Activated CD8-positive, alpha-beta memory T cell treated with anti-CD3 and anti-CD28 coated beads for 1 hour (primary cell): ENCODE measurements at regions not wholly inside any gene's neighbourhood (a gene's known extent, or its start where the extent isn't known, plus 50 kb on each side); places are given as distances from the start of the nearest gene placed in this dataset.
"Not testable (repeated sequence)": the region's sequence is repeated elsewhere in the genome, so short reads cannot be mapped to it uniquely, and the experiment has no call there.

Experiments
- DNase-seq, 2 donors: peaks; one replicate each; pipeline ENCODE4 v3.0.0-alpha.2; 2020; ENCODE audit warnings: low read depth in 1 of 2; ENCODE audit errors: extremely low read depth in 1 of 2

DNA sequence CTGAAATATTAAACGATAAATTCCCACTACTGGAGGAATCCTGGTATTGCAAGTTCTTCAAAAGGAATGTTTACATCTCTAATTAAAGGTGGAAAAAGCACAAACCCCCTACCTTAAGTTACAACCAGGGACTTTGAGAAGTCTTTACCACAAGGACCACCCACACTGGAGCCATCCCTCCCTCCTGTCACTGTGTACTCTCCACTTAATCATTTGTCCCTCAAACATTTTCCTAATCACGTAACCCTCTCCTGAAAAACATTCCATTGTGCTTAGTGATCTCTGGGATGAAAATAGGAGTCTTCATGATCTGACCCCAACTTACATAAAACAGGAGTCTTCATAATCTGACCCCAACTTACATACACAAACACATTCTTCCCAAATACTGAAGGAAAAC is 85.7 kb downstream of the SUCLG1 start:
- DNase-seq: no peak

DNA sequence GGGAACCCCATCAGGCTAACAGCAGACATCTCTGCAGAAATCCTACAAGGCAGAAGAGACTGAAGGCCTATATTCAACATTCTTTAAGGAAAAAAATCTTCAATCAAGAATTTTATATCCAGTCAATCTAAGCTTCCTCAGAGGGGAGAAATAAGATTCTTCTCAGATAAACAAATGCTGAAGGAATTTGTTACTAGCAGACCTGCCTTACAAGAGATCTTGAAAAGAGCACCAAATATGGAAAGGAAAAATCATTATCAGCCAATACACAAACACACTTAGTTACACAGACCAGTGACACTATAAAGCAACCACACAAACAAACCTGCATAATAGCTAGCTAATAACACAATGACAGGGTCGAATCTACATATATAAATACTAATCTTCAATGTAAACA is 96.5 kb downstream of the SUCLG1 start:
- DNase-seq: no peak

DNA sequence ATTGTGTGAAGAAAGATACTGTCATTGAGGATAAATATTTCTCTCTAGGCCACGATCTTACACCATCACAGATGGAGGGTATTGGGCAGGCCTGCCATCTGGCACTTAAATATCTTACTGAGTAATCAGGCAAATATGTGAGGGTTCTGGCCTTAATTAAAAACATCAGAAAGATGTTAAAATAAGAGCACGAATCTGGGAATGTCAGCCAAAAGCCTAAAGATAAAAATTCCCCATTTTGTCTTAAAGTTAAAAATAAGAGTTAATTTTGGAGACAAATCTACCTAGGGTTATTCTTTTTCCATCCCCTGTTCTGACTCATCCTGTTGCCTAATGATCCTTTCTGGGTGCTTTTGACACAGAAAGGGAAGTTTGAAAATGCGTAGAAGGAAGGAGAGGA is 121.0 kb downstream of the SUCLG1 start:
- DNase-seq: no peak

DNA sequence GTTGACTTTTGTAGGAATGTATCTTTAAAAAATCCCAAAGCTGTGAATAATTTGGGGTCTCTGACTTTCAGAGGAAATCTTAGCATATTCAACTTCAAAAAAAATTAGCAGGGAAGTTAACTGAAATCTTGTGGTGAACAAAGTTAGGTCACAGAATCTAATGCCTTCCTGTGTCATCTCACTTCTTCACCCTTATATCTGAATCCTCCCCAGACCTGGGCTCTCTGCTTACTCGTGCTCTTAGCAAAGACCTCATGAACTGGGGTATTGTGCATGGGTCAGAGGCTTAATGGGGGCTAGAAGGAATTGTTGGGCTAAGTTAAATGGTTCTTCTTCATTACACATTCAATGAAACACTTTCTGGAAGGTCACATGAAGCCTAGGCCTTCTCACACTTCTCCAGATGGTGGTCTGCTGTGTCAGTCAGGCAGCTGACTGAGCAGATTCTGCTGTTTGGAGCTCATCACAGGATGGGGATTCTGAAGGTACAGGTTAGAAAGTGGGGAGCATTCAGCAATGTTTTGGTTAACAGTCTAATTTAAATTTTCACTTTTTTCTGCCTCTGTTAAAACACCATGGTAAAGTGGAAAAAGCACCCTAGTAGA is 131.3 kb downstream of the SUCLG1 start:
- DNase-seq: no peak

DNA sequence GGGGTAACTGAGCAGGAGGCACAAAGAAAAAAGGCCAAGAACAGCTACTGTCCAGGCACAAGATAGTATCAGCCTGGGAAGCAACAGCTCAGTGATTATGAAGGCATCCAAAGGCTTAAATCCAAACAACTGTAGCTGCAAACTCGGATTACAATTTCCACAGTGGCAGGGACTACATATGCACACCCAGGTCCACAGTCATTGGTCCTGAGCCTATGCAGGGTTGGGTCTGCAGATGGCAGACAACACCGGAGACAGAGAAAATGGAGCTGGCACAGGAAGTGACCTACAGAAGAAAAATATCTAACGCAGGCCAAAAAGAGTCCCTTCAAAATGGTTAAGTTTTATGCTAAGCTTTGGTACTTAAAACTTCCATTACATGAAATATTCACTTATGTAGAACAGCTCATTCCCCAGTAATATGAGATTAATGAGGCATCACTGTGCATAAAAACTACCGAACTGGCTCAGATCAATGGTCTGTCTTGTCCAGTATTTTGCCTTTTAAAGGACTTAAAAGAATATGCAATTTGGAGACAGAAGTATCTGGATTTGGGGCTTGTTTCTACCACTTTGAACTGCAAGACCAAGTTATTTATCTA is 132.1 kb downstream of the SUCLG1 start:
- DNase-seq: no peak

DNA sequence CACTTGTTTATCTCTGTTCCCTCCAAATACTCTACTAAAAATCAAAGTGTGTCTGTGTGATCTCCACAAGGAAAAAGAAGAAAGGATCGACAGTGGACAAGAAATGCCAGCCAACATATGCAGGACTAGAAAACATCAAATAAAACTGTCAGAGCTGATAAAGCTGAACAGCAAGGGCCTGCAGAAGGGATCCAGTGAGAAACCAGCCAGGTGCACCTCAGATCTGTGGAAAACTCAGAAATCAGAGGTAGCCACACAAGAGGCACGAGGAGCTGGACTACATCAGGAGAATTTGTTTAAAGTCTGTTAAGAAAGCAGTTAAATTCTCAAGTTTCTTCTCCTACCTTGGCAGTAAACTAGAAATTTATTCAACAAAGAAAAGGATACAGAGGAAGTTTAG is 135.2 kb downstream of the SUCLG1 start:
- no peak for DNase-seq

DNA sequence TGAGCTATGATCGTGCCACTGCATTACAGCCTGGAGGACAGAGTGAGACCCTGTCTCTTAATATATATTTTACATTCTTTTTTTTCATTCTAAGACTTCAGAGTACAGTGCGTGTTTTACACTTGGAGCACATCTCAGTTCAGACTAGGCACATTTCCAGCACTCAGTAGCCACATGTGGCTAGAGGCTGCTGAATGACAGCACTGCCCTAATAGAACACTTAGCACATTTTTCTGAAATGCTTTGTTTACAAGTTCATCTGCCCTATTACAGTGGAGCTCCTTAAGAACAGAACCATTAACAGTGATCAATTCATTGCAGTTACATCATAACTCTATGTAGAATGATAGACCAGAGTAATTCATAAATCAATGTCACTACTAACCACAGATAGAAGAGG is 138.1 kb downstream of the SUCLG1 start:
- DNase-seq: no peak

DNA sequence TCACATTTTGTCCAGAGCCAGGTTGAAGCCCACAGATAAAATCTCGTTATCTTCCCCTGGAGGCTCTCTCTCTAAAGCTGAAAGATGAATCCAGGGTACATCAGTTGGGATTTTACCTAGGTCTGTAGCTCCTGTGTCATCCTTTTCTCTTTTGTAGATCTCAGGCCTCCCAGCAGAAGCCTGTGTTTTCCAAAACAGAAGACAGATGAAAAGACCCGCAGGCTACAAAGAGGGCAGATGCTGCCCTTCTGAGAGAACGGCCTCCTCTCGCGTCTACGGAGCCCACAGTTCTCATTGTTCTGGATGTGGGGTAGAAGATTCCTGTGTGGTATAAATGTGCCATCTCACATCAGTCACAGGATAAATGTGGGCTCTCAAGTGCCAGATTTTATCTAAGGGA is 139.5 kb downstream of the SUCLG1 start:
- DNase-seq: no peak

DNA sequence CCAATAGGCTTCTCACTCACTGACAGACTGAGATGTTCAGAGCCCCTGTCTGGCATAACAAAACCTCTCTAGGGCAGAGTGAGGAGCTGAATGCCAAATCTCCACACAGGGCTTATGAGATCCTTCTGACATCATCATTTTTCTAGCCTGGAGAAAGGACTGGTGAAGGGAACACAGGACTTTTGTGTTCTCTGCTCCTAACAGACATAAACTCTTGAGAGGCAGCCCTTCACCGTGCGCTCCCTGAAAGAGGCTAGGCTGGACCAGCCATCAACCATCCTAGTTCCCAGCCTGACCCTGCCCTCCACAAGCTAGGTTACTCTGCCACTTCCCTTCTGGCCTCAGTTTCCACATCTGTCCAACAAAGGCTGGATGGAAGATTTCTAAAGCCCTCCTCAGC is 141.9 kb downstream of the SUCLG1 start:
- no peak for DNase-seq

DNA sequence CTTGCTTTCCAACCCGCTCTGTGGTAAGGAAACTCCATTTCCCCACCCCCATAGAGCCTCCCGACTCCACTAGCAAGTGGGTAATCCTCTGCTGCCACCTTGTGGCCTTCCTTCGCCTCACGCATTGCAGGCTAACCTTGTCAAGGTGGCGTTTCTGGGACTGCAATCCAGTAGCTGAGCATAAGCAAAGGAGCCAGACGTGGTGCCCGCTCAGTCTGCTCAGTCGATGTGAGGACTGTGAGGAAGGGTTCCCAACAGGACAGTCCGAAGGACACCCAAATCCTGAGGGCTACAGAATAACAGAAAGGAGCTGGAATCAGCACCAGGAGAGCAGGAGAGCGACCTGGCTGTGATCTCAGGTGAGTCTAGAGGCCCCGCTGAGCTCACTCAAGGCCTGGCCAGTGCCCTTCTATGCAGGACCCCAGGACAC is 144.2 kb downstream of the SUCLG1 start:
- DNase-seq: peak; percentile 26 to 50

DNA sequence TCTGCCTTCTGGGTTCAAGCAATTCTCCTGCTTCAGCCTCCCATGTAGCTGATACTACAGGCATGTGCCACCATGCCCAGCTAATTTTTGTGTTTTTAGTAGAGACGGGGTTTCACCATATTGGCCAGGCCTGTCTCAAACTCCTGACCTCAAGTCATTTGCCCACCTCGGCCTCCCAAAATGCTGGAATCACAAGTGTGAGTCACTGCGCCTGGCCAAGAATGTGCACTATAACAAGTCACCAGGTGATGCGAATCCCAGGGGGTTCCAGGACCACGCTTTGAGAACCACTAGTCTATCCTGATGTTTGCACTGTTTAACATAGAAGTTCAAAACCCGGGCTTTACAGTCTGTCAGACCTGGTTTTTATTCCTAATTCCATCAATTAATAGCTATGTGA is 144.8 kb downstream of the SUCLG1 start:
- no peak for DNase-seq

DNA sequence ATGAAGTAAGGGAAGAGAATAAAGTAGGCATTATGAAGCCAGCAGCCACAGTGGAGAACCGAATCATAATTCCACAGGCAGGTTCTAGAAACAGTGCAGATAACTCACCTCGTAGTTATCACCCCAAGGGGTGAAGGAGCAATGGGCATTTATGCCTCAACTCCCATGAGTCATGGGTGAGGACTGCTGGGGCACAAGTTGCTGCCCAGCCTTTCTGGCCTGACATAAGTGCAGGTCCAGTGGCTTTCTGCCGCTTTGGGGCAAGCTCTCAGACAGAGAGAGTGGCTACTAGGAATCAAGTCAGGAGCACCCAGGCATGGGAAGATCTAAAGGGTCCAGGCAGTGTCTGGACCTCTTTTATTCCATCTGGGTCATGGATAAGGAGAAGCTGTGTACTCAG is 149.8 kb downstream of the SUCLG1 start:
- DNase-seq: no peak

DNA sequence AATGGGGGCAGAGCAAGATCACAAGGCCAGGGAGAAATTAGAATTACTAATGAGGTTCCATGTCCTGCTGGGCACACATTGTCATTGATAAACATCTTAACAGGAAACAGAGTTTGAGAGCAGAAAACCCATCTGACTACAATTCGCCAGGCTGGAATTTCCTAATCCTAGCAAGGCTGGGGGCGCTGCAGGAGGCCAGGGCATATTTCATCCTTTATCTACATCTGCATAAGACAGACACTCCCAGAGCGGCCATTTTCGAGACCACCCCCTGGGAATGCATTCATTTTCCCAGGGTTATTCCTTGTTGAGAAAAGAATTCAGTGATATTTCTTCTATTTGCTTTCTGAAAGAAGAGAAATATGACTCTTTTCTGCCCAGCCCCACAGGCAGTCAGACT is 152.7 kb downstream of the SUCLG1 start:
- DNase-seq: no peak

DNA sequence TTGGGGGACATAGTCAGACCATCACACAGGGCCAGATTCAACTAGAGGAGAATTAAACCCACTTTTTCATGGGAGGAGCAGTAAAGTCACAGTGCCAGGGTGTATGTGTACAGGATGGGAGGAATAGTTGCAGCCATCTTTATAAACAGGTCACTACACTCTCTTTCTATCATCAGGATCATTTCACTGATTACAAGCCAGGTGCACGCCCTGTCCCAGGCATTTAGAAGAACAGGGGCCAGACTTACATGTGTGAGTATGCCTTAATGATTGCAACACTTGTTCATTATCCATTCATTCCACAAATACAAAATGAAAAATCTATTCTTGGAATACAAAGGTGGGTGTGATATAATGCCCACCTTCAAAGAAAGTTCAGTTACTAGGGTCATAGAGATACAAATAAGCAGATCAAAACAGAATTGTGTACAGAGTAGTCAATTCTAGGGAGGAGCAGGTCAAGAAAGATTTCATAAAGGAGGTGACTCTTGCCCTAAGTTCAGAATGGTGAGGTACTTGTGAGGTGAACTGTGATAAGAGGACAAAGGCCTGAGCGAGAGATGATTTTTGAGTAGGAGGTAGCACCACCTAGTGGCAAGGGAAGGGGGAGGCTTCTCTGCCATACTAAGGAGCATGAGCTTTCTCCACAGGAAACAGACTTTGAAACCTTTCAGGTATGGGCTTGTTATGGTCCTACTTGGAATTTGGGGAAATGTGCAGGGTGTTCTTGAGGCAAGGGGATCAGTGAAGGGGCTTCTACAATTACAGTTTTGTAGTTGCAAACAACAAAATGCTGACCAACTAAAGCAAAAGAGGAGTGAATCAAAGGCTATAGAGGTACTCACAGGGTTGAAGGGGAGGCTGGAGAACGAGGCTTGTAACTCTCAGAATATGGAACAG is 156.3 kb downstream of the SUCLG1 start:
- peak in 1 of 2 donors; percentile 8 for DNase-seq

DNA sequence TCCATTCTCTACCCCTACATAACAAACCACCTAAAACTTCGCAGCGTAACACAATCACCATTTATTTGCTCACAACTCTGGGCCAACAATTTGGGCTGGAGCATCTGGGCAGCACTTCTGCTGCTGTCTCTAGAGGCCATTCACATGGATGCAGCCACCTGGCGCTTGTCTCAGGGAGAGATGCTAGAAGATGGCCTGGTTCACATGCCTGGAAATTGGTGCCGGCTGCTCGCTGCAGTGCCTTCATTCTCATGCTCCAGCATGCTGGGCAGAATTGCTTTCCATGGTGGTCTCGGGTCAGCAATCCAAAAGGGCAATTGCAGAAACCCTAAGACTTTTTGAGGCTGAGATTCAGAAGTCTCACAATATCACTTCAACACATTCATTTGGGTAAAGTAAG is 157.4 kb downstream of the SUCLG1 start:
- no peak for DNase-seq

DNA sequence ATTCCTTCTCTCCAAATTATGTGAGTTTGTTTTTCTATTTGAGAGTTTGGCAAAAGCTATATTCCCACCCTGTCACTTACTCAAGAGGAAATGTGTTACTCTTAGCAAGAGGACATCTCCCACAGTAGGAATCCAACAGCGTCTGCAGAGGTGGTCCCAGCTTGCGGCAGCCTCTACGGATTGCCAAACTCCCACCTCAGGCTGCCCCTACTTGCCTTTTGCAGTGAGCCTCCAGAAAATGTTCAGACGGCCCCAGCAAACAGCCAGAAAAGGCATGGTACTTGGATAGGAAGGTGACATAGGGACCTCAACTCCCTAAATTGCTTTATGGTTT is 158.4 kb downstream of the SUCLG1 start:
- no peak for DNase-seq

DNA sequence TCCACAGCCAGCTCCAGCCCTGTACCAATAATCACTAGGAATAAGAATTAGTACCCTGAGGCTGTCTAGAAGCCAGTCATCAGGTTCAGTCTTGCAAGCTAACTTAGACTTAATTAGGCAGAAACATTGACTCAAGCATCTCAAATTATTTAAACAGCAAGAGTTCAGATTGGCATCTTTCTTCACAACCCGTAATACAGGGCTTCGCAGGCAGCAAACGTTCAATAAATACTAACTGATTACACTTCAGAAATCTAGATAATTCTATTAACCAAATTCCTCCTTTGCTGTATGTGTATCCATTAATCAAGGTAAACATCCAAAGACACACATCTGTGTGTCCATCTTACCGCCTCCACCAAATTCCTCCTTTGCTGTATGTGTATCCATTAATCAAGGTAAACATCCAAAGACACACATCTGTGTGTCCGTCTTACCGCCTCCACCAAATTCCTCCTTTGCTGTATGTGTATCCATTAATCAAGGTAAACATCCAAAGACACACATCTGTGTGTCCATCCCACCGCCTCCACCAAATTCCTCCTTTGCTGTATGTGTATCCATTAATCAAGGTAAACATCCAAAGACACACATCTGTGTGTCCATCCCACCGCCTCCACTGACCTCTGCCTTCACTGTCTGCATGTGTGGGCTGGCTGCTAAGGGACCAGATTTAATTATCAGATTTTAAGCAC is 158.9 kb downstream of the SUCLG1 start:
- not testable (repeated sequence) for DNase-seq

DNA sequence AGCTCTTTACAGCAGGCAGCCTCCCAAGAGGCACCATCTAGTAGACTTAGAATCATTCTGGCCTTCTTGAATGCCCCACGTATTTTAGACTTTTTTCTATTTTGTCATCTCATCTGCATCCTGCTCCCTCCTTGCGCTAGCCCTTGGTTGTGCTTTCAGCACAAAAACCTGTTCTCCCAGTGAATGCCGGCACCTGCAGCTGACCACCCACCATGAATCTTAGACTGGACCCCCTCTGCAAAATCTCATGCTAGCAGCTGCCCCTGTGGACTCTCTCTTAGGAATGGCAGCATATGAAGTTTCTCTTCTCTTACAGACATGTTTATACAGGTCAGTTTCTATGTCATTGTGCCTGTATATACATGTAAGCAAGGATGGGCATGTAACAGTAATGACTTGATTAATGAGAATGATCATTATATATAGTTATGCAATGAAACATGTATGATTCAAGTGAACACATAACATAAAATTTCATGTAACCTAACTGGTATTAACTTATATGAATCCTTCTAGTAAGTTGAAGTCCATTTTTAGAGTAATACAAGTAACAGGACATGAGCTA is 159.8 kb downstream of the SUCLG1 start:
- no peak for DNase-seq

DNA sequence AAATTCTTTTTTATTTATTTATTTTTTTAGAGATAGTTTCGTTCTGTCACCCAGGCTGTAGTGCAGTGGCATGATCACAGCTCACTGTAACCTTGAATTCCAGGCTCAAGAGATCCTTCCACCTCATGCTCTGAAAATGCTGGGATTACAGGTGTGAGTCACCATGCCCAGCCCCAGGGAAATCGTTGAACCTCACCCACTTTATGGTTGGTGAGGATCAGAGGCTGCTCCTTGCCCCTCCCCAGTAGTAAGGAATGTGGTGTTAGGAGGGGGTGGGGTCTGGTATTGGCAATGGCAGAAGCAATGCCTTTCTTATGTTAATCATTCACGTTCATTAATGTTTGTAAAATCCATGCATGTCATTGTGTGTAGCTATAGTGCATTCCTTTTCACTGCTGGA is 161.9 kb downstream of the SUCLG1 start:
- DNase-seq: no peak

DNA sequence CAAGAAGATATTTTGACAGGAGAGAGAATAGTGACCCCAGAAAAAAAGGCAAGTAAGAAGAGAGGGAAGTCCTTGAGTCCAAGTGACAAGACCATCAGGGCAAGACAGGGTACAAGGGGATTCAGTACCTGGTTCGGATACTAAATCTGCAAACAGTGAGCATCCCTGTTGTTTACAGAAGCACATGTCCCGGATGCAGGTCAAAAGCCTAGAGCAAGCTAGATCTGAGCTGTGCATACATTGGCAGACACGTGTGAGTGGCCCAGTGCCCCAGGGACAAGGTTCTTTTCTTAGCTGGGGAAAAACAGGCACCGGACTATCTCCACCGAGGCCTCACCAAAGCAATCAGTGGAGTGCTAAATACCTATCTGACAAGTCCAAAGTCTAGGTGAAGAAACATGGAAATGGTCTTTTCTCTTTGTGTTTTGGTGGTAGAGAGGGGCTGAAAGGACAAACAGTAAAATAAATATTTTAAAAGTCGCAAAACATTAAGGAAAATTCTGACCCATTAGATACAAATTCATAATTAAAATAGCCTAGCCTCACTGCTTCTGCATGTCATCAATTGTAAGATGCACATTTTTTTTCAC is 165.2 kb downstream of the SUCLG1 start:
- no peak for DNase-seq

DNA sequence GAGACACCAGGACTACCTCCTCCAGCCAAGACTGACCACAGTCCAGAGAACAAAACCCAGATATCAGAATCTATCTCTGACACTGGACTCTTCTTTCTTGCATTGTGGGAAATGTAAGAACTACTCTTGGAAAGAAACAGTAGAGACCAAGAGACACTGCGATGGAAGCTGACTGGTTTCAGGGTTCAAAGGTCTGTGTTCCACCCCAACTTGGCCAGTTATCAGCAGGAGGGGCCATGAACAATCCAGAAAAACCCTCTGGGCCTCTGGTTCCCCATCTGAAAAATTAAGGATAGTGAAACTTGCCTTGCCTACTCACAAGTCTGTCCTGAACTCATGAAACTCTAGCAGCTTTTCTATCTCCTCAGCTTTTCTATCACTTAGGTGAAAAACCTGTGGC is 166.5 kb downstream of the SUCLG1 start:
- no peak for DNase-seq
